Pancreas (tissue), 10 donors: ENCODE measurements at regions not wholly inside any gene's neighbourhood (a gene's known extent, or its start where the extent isn't known, plus 50 kb on each side); places are given as distances from the start of the nearest gene placed in this dataset.
"Not testable (repeated sequence)": the region's sequence is repeated elsewhere in the genome, so short reads cannot be mapped to it uniquely, and the experiment has no call there.

ENCODE experiments used
- ATAC-seq, 4 donors: fragments of 200-7000 bp; cut with Tn5 transposase; one replicate each; pipeline versions ENCODE4 v1.8.0 to v1.9.1; 2020; ENCODE audit warnings: mild to moderate bottlenecking in 4 of 4, moderate library complexity in 4 of 4
- DNase-seq, 6 donors: peaks; one replicate each; pipeline ENCODE4 v3.0.0-alpha.2; 2020
- FAIRE-seq: peaks from 2 replicates; lab custom pipeline; 2012; peaks lifted over from hg19 to GRCh38; lab: Jason Lieb, UNC
- H3K27ac ChIP-seq, 4 donors: fragments of 200-600 bp; sonication (generic); 1 replicate in 3 of 4; 2 replicates in 1 of 4; pipeline versions ENCODE4 v1.5.0 to v1.8.0; 2020
- H3K27me3 ChIP-seq, 4 donors: fragments of 200-600 bp; one replicate each; pipeline ENCODE4 v1.8.0; 2021
- H3K36me3 ChIP-seq, 3 donors: fragments of 200-600 bp; sonication (generic) in 1 of 3; one replicate each; pipeline versions ENCODE4 v1.5.0 to v1.8.0; 2020 to 2021
- H3K4me1 ChIP-seq, 3 donors: fragments of 200-600 bp; one replicate each; pipeline ENCODE4 v1.8.0; 2021
- H3K4me3 ChIP-seq, 4 donors: fragments of 200-600 bp; sonication (generic) in 2 of 4; one replicate each; pipeline versions ENCODE4 v1.5.0 to v1.8.0; 2020 to 2021
- H3K9me3 ChIP-seq, 4 donors: fragments of 200-600 bp; one replicate each; pipeline ENCODE4 v1.8.0; 2021
- WGBS, 2 donors: extraction: QIAGEN DNeasy Blood & Tissue Kit; methylation state at CpG; one replicate each; pipeline ENCODE4 v1.1.7; 2013; 5-methylcytosine and 5-hydroxymethylcytosine counted together
- intact Hi-C, 3 donors: fragments of 100-400 bp; cut with DNase I; formaldehyde crosslinking; loops; one replicate each; pipeline versions ENCODE4 v1.11.1 to v1.14.2; 2022
- TF ChIP-seq, protein P1 (sequence below), 4 donors: fragments of 200-600 bp; sonication (generic) in 3 of 4; IDR thresholded peaks; one replicate each; pipeline versions ENCODE4 v1.5.0 to v1.8.0; 2021; ENCODE audit warnings: antibody characterized with exemption in 4 of 4
- donor health status: healthy with polysubstance abuse.
- donor health status: DM: no; HTN: no; CAD: no; lungs with moderate emphysema.
- donor health status: DM: no; HTN: no; CAD: no.
- donor health status: control.
- donor health status: control.
- donor health status: Bipolar disorder and iron deficiency.
- donor health status: DM: yes; HTN: yes; CAD: no.
- donor health status: DM: no; HTN: no; CAD: no.
- donor health status: DM: no; HTN: no; CAD: no.
- donor health status: DM: yes; HTN: yes; CAD: no.

DNA sequence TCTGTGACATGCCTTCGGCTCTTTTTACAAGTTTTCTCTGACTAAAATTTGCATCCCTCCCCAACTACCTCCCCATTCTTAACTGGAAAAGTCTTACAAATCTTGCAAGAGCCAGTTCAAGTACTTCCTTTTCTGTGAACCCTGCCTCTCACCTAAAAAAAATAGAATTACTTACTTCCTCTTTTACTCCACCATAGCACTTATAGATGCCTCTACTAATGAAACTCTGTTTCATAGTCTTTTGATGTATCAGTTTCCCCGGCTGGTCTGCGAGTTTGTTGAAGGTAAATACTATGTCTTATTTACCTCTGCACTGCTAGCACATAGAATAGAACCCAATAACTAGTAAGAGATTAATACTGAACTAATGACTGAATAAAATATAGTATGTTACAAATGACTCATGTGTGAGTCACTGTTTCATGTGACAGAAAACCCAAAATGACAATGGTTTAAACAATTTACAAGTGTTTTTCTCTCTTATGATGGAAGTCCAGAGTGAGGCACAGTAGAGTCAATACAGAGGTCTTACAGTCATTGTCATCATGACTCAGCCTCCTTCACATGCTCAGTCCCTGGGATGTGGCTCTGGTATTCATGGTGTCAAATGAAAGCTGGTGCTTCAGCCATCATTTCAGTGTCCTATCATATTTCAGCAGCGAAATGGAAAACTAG, 393.5 kb downstream of the RSL24D1 start:
- H3K4me3 ChIP-seq = no peak overlapping the region
- no peaks in the 10 kb centered on the region for H3K9me3 ChIP-seq
- WGBS, 2 donors = 54 to 69% methylated on average over 4 of the region's 4 CpGs
- FAIRE-seq = no peak
- H3K27ac ChIP-seq = no peak overlapping the region
- peak in 2 of 4 donors; percentile 40 to 57 for ATAC-seq
- no peaks in the 10 kb centered on the region for H3K4me1 ChIP-seq
- DNase-seq = no peak
- TF ChIP-seq, protein P1, sequence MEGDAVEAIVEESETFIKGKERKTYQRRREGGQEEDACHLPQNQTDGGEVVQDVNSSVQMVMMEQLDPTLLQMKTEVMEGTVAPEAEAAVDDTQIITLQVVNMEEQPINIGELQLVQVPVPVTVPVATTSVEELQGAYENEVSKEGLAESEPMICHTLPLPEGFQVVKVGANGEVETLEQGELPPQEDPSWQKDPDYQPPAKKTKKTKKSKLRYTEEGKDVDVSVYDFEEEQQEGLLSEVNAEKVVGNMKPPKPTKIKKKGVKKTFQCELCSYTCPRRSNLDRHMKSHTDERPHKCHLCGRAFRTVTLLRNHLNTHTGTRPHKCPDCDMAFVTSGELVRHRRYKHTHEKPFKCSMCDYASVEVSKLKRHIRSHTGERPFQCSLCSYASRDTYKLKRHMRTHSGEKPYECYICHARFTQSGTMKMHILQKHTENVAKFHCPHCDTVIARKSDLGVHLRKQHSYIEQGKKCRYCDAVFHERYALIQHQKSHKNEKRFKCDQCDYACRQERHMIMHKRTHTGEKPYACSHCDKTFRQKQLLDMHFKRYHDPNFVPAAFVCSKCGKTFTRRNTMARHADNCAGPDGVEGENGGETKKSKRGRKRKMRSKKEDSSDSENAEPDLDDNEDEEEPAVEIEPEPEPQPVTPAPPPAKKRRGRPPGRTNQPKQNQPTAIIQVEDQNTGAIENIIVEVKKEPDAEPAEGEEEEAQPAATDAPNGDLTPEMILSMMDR (IDR thresholded peaks at IDR 0.05) = no peak
- no peaks in the 10 kb centered on the region for H3K36me3 ChIP-seq
- H3K27me3 ChIP-seq = no peaks in the 10 kb centered on the region
- intact Hi-C loops = no loop called here

DNA sequence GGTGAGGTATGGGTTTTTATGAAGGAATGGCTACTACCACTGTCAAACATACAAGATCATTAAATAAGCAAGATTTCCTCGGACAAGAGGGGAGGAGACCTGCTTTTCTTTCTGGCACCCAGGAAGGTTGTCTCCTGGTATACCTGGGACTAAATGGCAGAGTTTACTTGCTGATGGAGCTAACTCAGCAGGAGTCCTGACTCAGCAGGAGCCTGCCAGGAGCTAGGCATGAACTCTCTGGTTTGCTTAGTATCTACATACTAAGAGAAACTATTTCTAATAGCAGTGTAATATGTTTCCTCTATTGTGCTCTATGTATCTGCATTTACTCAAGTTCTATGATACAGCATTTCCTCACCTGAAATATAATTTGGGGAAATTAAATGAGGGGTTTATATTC, 404.2 kb downstream of the RSL24D1 start:
- intact Hi-C loops = no loop called here

DNA sequence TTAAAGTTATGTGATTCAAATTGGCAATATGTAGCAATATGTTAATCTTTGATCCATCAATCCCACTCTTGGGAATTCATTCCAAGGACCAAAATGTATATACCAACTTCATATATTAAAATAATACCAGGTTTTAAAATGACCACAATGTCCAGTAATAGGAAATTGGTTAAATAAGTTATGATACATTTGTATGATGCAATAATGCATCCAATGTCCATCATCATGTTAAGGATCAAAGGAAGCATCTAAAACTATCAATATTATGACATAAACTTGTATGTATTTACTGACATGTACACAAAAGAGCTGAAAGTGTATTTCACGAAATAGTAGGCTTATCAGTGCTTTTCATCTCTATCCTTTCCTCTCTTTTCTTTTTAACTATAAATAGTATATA, 406.0 kb downstream of the RSL24D1 start:
- DNase-seq = no peak
- intact Hi-C loops = no loop called here
- H3K9me3 ChIP-seq = no peaks in the 10 kb centered on the region
- 37 to 39% methylated on average over 1 of the region's 1 CpG for WGBS, 2 donors
- no peak for ATAC-seq
- H3K4me3 ChIP-seq = no peak overlapping the region
- no peak for FAIRE-seq
- H3K27me3 ChIP-seq = no peaks in the 10 kb centered on the region
- TF ChIP-seq, protein P1 (IDR thresholded peaks at IDR 0.05) = no peak
- no peaks in the 10 kb centered on the region for H3K4me1 ChIP-seq
- H3K36me3 ChIP-seq = no peaks in the 10 kb centered on the region
- H3K27ac ChIP-seq = no peak overlapping the region

More for the DNA sequence above, 404.2 kb downstream of the RSL24D1 start:
- Histone ChIP-seq H3K4me3 (no peak overlapping the region), H3K9me3 (no peaks in the 10 kb centered on the region), H3K27me3 (no peaks in the 10 kb centered on the region), H3K27ac (no peak overlapping the region), H3K4me1 (no peaks in the 10 kb centered on the region), H3K36me3 (no peaks in the 10 kb centered on the region)
- TF ChIP-seq, protein P1 (IDR thresholded peaks at IDR 0.05) = no peak
- no peak for FAIRE-seq
- ATAC-seq = no peak
- DNase-seq = no peak
- 35 to 50% methylated on average over 1 of the region's 1 CpG for WGBS, 2 donors

DNA sequence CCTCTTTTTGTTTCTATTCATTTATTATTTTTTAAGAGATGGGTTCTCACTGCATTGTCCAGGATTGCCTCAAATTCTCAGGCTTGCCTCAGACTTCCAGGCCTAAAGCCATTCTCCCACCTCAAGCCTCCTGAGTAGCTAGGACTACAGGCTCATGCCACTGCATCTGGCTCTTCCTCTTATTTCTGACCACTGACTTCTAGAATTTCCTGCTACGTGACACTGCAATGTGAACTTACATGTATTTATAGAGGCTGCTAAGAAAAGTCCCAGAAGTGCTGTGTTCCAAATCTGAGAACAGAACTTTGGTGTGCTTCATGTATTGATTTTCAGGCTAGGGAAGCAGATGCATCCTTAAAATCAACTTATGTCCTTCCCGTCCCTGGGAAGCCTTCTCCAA, 407.4 kb downstream of the RSL24D1 start:
- DNase-seq = no peak

DNA sequence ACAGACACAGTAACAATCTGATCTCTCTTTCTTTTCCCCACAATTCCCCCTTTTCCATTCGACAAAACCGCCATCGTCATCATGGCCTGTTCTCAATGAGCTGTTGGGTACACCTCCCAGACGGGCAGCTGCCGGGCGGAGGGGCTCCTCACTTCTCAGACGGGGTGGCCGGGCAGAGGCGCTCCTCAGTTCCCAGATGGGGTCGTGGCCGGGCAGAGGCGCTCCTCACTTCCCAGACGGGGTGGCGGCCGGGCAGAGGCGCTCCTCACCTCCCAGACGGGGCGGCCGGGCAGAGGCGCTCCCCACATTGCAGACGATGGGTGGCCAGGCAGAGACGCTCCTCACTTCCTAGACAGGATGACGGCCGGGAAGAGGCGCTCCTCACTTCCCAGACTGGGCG, 415.5 kb downstream of the RSL24D1 start:
- 87 to 92% methylated on average over 25 to 26 of the region's 26 CpGs for WGBS, 2 donors
- H3K27me3 ChIP-seq, ATAC-seq, H3K36me3 ChIP-seq, FAIRE-seq, H3K4me3 ChIP-seq, H3K27ac ChIP-seq, H3K4me1 ChIP-seq, H3K9me3 ChIP-seq, intact Hi-C loops: not testable (repeated sequence)
- peak in 2 of 6 donors; percentile 33 to 39 for DNase-seq

More for the DNA sequence above, 407.4 kb downstream of the RSL24D1 start:
- intact Hi-C loops = no loop called here
- FAIRE-seq (no peak), ATAC-seq (peak in 1 of 4 donors; percentile 46)
- Histone ChIP-seq H3K27ac (no peak overlapping the region), H3K4me3 (no peak overlapping the region), H3K36me3 (no peaks in the 10 kb centered on the region), H3K9me3 (no peaks in the 10 kb centered on the region), H3K4me1 (no peaks in the 10 kb centered on the region), H3K27me3 (no peaks in the 10 kb centered on the region)
- 47 to 54% methylated on average over 2 of the region's 2 CpGs for WGBS, 2 donors
- TF ChIP-seq, protein P1 (IDR thresholded peaks at IDR 0.05) = no peak
